Memory B cell (primary cell): ENCODE measurements at regions not wholly inside any gene's neighbourhood (a gene's known extent, or its start where the extent isn't known, plus 50 kb on each side); places are given as distances from the start of the nearest gene placed in this dataset.
A peak's percentile ranks its signal among the peaks of the same experiment; 100 is the strongest.

Experiments
- ATAC-seq: fragments of 150-1000 bp; cut with Tn5 transposase; 2 replicates; pipeline ENCODE4 v1.10.0; 2021; ENCODE audit warnings: low read depth, mild to moderate bottlenecking, moderate library complexity
- DNase-seq, 2 donors: peaks; one replicate each; pipeline ENCODE4 v3.0.0; 2022; ENCODE audit warnings: low spot score in 2 of 2
- H3K27ac Mint-ChIP-seq: one replicate; pipeline ENCODE4 v1.8.0; 2022; ENCODE audit warnings: mild to moderate bottlenecking, moderate library complexity, mixed read lengths
- H3K27me3 Mint-ChIP-seq: one replicate; pipeline ENCODE4 v1.8.0; 2022; ENCODE audit warnings: mixed read lengths
- H3K36me3 Mint-ChIP-seq: one replicate; pipeline ENCODE4 v1.8.0; 2022; ENCODE audit warnings: mild to moderate bottlenecking, mixed read lengths
- H3K4me1 Mint-ChIP-seq: one replicate; pipeline ENCODE4 v1.8.0; 2022; ENCODE audit warnings: mixed read lengths
- H3K4me3 Mint-ChIP-seq: one replicate; pipeline ENCODE4 v1.8.0; 2022; ENCODE audit warnings: mild to moderate bottlenecking, moderate library complexity, mixed read lengths
- H3K9me3 Mint-ChIP-seq: one replicate; pipeline ENCODE4 v1.8.0; 2022; ENCODE audit warnings: mixed read lengths

DNA sequence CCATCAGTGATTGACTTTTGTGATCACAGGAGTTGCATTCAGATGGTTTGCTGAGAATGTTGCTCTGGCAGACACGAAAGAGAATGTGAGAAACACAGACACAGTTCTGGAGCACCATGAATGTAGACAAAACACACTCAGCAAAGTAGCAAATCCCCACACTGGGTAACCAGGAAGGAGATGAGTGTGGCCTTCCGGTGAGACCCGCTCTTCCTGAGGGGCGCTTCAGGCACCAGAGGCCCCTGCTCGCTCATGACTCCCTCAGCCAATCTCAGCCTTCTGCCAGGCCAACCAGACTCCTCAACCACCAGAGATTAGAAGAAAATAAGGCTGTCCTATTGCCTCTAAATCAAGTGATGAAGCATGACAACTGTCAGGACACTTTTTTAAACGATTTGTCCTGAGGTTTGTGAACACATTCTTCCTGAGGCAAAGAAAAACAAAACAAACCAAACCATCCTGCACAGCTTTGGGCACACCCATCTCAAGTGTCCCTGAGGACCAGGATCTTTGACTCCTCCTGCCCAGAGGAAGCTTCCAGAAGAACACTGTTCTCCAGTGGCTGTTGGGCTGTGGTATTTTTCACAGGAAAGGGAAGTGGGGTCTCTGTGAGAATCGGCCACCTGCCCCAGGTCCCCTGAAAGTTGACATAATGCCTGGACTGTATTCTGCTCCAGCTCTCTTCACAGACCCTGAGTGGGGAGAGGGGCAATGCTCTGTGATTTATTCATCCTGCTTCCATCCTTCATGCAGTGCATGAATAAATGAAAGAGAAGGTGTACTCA lies 152.8 kb downstream of the BCL11A start:
- Mint-ChIP-seq H3K4me1 (peaks cover 35% of the 10 kb centered on the region), H3K36me3 (peaks cover 2% of the 10 kb centered on the region), H3K4me3 (no peak overlapping the region), H3K27me3 (no peaks in the 10 kb centered on the region), H3K9me3 (no peaks in the 10 kb centered on the region), H3K27ac (peak overlapping the region; percentile 75)
- ATAC-seq, result no peak
- no peak for DNase-seq

DNA sequence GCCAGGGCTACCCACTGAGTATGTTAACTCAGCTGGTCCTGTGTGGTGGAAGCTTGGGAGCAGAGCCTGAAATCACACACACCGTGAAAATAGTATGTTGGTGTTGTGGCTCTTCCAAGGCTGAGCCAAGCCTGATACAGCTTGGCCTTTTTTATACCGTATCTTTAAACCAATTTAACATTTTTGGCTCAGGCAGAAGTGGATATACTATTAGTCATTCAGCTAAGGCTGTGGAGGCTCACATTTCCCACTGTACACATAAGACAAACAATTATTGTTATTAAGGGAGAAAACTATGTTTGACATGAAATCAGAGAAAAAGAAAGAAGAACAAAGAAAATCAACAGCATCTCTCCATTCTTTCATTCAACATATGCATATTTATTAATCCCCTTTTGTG lies 159.0 kb downstream of the BCL11A start:
- Mint-ChIP-seq H3K27me3 (no peaks in the 10 kb centered on the region), H3K27ac (no peak overlapping the region), H3K4me1 (peaks cover 28% of the 10 kb centered on the region), H3K9me3 (no peaks in the 10 kb centered on the region), H3K36me3 (peaks cover 2% of the 10 kb centered on the region), H3K4me3 (no peak overlapping the region)
- DNase-seq (no peak), ATAC-seq (no peak)

DNA sequence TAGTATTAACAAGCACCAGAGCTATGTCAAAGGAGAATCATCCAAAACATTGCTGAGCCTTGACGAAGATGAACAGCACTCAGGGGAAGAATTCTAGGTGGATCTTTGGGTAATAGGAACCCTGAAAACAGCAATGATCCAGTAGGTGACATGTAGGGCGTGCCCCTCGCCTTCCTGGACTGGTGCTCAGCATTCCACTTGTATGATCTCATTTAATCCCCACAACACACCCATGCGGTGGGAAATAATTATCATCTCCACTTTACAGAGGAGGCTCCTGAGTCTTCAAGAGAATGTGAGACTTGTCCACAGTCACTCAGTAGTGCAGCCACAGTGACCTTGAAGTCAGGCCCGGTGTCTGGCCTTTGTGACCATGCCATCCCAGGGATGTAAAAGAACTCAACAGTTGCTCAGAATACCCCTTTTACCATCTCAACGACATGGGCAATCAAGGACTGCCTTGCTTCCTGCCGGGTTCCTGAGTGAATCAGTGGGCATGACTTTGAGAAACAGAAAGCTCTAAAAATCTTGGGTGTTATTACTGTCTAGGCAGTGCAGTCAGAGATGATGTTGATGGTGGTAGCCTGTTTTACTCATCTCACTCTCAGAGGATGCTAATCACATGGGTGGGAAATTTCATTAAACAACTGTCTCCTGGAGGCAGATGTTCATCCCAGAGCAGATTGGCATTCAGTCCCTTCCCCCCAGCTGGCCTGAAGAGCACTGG lies 161.6 kb downstream of the BCL11A start:
- Mint-ChIP-seq H3K9me3 (no peaks in the 10 kb centered on the region), H3K27me3 (no peaks in the 10 kb centered on the region), H3K27ac (no peak overlapping the region), H3K4me1 (peaks cover 28% of the 10 kb centered on the region), H3K36me3 (peaks cover 2% of the 10 kb centered on the region), H3K4me3 (peak overlapping the region; percentile 34)
- DNase-seq, result no peak
- no peak for ATAC-seq

DNA sequence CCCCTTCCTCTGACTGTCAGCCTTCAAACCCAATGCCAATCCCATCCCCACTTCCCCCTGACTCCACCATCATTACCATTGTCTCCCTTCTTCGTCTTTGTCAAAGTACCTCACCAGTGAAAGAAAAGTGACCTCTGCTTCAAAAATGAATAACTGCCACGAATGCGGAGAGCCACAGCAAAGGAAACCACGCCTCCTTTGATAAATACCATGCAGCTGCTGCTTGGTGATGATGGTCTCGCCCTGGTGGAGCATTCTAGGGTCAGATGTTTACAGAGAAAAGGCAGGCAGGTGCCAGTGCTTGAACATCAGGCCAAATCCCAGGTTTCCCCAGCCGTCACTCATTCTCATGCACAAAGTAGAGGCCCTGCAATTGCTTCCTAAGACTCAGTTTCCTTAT lies 162.2 kb downstream of the BCL11A start:
- peaks cover 26% of the 10 kb centered on the region for H3K4me1 Mint-ChIP-seq
- ATAC-seq (peak; percentile 53), DNase-seq (no peak)
- peaks cover under 1% of the 10 kb centered on the region for H3K36me3 Mint-ChIP-seq
- no peaks in the 10 kb centered on the region for H3K27me3 Mint-ChIP-seq
- H3K4me3 Mint-ChIP-seq, result peak overlapping the region; percentile 35
- H3K27ac Mint-ChIP-seq, result no peak overlapping the region
- no peaks in the 10 kb centered on the region for H3K9me3 Mint-ChIP-seq

DNA sequence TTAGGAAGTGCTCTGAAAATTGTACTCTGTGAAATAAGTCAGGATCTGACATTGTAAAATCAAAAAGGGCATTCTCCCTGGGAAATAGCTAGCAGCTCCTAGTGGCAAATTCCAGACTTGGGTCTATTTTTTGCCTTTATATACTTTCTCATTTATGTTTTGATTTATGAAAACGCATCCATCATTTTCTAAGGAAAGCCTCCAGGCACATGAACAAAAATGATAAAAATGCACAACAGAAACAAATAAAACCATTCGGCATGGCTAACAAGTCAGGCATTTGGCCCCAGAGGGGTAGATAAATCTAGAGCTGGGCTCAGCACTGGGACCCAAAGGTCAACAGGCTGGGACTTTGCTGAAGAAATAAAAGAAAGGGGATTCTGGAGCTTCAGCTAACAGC lies 167.0 kb downstream of the BCL11A start:
- ATAC-seq (no peak), DNase-seq (no peak)
- H3K4me1 Mint-ChIP-seq, result peaks cover 23% of the 10 kb centered on the region
- no peak overlapping the region for H3K27ac Mint-ChIP-seq
- H3K4me3 Mint-ChIP-seq, result no peak overlapping the region
- H3K36me3 Mint-ChIP-seq, result peaks cover 3% of the 10 kb centered on the region
- no peaks in the 10 kb centered on the region for H3K27me3 Mint-ChIP-seq
- peaks cover 1% of the 10 kb centered on the region for H3K9me3 Mint-ChIP-seq

DNA sequence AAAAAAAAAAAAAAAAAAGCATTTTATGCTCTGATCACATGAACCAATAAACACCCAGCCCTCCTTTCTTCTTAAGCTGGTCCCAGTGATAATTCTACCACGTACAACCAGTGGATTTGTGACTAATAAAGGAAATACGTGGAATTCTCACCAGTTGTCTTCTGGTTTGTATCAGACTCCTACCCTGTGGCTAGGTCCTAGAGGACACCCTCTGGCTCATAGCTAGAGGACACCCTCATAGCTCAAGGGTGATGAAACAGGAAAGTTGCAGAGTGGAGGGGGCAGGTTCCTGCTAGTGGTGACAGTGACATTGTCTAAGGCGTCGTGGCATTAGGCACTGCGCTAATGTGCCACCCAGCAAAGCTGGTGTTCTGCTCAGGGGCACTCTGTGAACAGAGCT lies 167.8 kb downstream of the BCL11A start:
- no peak for ATAC-seq
- no peak overlapping the region for H3K4me3 Mint-ChIP-seq
- H3K27me3 Mint-ChIP-seq, result no peaks in the 10 kb centered on the region
- no peak overlapping the region for H3K27ac Mint-ChIP-seq
- H3K9me3 Mint-ChIP-seq, result peaks cover 1% of the 10 kb centered on the region
- H3K4me1 Mint-ChIP-seq, result peaks cover 20% of the 10 kb centered on the region
- no peak for DNase-seq
- peaks cover 3% of the 10 kb centered on the region for H3K36me3 Mint-ChIP-seq

DNA sequence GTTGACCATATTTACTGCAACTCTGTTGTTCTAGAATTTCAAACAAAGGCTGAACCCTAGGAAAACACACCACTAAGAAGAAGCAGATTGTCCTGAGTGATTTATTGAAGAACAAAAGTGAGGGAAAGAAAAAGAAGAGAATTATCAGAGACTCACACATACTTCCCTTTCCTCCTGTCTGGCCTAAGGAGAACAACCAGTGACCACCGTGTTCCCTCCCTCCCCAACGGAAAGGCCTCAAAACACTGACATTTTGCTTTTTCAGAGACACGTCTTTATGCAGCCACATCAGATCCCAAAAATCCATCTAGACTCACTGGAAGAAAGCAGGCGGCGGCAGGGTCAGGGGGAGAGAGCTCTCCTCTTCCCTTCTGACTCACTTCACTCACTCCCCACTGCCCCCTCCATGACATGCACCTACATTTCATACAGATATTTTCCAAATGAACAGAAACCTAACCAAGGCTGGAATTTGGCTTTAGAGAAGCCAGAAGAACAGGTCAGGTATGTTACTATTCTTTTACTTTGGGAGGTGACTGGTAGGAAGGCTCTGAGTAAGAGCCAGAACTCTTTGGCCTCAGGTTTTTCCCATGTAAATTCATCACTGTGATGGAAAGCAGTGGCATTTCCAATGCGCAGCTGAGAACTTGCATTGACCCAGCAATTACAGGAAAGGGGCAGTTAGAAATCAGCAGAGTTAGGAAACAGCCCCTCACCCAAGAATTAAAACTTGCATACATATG lies 169.9 kb downstream of the BCL11A start:
- Mint-ChIP-seq H3K27me3 (no peaks in the 10 kb centered on the region), H3K27ac (no peak overlapping the region)

DNA sequence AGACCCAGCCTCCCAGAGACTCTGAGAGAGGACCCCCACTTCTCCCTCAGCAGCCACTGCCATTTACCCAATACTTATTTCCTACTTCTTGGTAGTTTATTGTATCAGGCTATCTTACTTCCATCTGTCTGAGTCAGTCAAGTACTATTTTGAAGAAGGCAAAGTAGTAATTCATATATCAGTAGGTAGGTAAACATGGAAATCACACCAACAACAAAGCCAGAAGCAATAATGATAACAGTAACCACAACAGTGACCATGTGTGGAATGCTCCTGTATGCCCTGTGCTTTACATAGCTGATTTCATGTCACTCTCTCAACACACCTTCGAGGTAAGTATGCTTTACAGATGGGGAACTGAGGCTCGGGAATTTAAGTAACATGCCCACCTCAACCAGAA lies 173.0 kb downstream of the BCL11A start:
- Mint-ChIP-seq H3K27ac (no peak overlapping the region), H3K4me3 (no peak overlapping the region), H3K27me3 (no peaks in the 10 kb centered on the region), H3K36me3 (peaks cover 3% of the 10 kb centered on the region), H3K9me3 (peaks cover 1% of the 10 kb centered on the region), H3K4me1 (peaks cover 26% of the 10 kb centered on the region)
- ATAC-seq (no peak), DNase-seq (no peak)

More for the DNA sequence above, 169.9 kb downstream of the BCL11A start:
- H3K4me3 Mint-ChIP-seq, result no peak overlapping the region
- ATAC-seq (no peak), DNase-seq (no peak)
- peaks cover 3% of the 10 kb centered on the region for H3K36me3 Mint-ChIP-seq
- H3K9me3 Mint-ChIP-seq, result peaks cover 1% of the 10 kb centered on the region
- H3K4me1 Mint-ChIP-seq, result peaks cover 26% of the 10 kb centered on the region

DNA sequence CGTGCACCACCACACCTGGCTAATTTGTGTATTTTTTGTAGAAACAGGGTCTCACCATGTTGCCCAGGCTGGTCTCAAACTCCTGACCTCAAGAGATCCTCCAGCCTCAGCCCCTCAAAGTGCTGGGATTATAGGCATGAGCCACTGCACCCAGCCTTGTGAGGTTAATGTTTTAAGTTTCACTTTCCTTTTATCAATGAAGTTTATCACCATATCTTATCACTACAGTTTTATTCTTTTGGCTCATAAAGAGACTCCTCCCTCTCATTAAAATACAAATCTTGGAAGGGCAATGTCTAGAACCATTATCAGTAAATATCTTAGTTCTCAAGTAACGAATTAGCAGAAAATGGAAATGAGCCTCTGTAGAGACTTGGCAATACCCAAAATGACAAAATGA lies 173.8 kb downstream of the BCL11A start:
- peaks cover 24% of the 10 kb centered on the region for H3K4me1 Mint-ChIP-seq
- ATAC-seq (no peak), DNase-seq (no peak)
- H3K36me3 Mint-ChIP-seq, result peaks cover 3% of the 10 kb centered on the region
- H3K27me3 Mint-ChIP-seq, result no peaks in the 10 kb centered on the region
- peaks cover 1% of the 10 kb centered on the region for H3K9me3 Mint-ChIP-seq
- H3K27ac Mint-ChIP-seq, result no peak overlapping the region
- H3K4me3 Mint-ChIP-seq, result no peak overlapping the region

DNA sequence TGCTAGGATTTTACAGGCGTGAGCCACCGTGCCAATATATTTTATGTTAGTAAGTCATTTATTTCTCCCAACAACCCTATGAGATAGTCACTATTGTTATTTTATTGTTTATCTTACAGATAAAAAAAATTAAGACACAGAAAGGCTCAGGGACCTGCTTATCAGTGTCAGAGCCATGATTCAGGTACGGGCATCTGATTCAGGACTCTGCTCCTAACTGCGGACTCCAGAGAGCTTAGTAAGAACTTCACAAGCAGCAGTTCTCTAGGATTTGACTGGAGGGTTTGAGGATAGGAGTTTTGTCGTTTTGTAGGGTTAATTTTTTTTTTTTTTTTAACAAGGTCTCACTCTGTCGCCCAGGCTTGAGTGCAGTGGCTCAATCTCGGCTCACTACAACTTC lies 174.2 kb downstream of the BCL11A start:
- H3K4me1 Mint-ChIP-seq, result peaks cover 24% of the 10 kb centered on the region
- no peak overlapping the region for H3K27ac Mint-ChIP-seq
- ATAC-seq (no peak), DNase-seq (no peak)
- peaks cover 1% of the 10 kb centered on the region for H3K9me3 Mint-ChIP-seq
- H3K36me3 Mint-ChIP-seq, result peaks cover 3% of the 10 kb centered on the region
- H3K27me3 Mint-ChIP-seq, result no peaks in the 10 kb centered on the region
- H3K4me3 Mint-ChIP-seq, result no peak overlapping the region

DNA sequence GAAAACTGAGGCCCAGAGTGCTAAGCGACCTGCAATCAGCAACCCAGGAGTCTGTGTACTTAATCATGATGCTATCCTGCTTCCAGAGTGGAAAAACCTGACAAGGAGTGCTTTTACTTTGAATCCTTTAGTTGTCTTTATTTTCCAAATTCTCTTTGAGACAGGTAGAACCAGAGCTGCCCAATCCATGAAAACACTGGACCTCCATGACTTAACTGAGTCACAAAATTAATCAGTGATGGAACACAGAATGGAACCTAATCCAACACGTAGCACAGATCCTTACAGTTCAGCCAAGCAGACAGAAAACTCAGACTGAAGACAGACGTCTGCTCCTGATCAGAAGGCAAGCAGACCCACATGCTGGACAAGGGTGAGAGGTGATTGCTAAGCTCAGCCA lies 175.6 kb downstream of the BCL11A start:
- Mint-ChIP-seq H3K4me3 (no peak overlapping the region), H3K36me3 (peaks cover 3% of the 10 kb centered on the region), H3K4me1 (peaks cover 23% of the 10 kb centered on the region), H3K9me3 (peaks cover 1% of the 10 kb centered on the region), H3K27me3 (no peaks in the 10 kb centered on the region), H3K27ac (no peak overlapping the region)
- ATAC-seq, result no peak
- DNase-seq, result no peak

DNA sequence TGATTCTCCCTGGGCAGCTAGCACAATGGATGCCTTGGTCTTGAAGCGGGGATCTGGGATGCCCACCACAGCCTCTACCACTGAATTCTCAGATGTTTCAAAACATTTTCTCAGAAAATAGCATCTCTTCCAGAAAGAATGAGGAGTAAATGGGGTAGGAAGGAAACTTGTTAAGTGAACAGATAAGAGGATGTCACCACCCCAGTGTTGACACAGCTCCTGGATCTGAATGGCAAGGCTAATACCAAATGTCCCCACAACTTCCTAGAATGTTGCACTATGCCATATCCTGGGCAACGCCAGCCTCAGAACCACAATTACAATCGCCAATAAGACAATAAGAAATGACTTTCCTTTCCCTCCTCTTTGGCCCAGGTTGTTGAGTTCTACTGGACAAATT lies 177.2 kb downstream of the BCL11A start:
- Mint-ChIP-seq H3K27ac (no peak overlapping the region), H3K4me1 (peaks cover 32% of the 10 kb centered on the region), H3K4me3 (no peak overlapping the region), H3K36me3 (no peaks in the 10 kb centered on the region), H3K9me3 (no peaks in the 10 kb centered on the region), H3K27me3 (no peaks in the 10 kb centered on the region)
- ATAC-seq (no peak), DNase-seq (no peak)

DNA sequence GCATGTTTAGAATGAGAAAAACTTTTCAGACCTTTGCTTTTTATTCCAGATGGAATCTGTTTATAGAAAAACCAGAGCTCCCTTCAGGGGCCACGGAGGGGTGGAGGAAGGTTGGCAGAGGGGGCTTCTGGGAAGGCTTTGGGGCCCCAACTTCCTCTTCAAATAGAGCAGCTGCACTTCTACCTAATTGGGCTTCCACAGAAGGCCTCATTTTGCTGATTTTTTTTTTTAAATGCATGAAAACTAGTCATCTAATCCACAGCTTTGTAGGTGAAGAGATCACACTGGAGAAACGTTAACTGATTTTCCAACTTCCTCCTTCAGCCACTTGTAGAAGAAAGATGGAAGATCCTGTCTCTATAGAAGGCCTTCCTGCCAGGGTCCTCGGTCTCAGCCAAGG lies 181.8 kb downstream of the BCL11A start:
- H3K27ac Mint-ChIP-seq, result peak overlapping the region; percentile 87
- no peaks in the 10 kb centered on the region for H3K9me3 Mint-ChIP-seq
- no peak for DNase-seq
- H3K4me3 Mint-ChIP-seq, result no peak overlapping the region
- peak; percentile 23 for ATAC-seq
- H3K4me1 Mint-ChIP-seq, result peaks cover 53% of the 10 kb centered on the region
- H3K27me3 Mint-ChIP-seq, result no peaks in the 10 kb centered on the region
- H3K36me3 Mint-ChIP-seq, result no peaks in the 10 kb centered on the region

DNA sequence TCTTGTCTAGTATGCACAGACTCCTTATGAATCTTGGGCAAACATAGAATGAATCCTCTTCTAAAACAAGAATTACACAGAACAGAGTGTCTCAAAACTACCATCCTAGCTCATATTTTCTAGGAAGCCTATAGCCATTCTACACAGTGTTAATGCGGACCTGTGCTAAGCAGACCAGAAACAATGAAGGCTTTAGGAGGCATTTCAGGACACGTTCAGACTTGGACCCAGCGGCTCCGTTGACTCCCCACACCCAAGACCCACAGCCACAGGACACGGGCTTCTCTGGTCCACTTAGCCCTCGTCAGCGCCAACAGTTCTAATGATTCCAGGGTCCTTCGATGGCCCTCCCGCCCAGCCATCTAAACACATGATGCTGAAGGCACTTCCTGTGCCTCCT lies 182.2 kb downstream of the BCL11A start:
- H3K4me1 Mint-ChIP-seq, result peaks cover 57% of the 10 kb centered on the region
- peak overlapping the region; percentile 87 for H3K27ac Mint-ChIP-seq
- DNase-seq (no peak), ATAC-seq (no peak)
- H3K4me3 Mint-ChIP-seq, result peak overlapping the region; percentile 21
- no peaks in the 10 kb centered on the region for H3K9me3 Mint-ChIP-seq
- no peaks in the 10 kb centered on the region for H3K36me3 Mint-ChIP-seq
- no peaks in the 10 kb centered on the region for H3K27me3 Mint-ChIP-seq
